K562 (cell line): ENCODE measurements at regions not wholly inside any gene's neighbourhood (a gene's known extent, or its start where the extent isn't known, plus 50 kb on each side); places are given as distances from the start of the nearest gene placed in this dataset.

Experiments used
- CBFA2T3 ChIP-seq: fragments of 450-650 bp; IDR thresholded peaks from 2 replicates; pipeline ENCODE4 v1.6.1; 2017
- EGR1 ChIP-seq: fragments of 450-650 bp; conservative IDR thresholded peaks from 2 replicates; pipeline ENCODE4 v1.6.1; 2017; ENCODE audit warnings: mild to moderate bottlenecking
- HLTF ChIP-seq: fragments of 450-650 bp; IDR thresholded peaks from 2 replicates; pipeline ENCODE4 v1.6.1; 2016
- MCM7 ChIP-seq, 2 experiments: fragments of 450-650 bp; IDR thresholded peaks; 2 replicates each; pipeline ENCODE4 v1.6.1; 2016 to 2018
- NCOA4 ChIP-seq: fragments of 450-650 bp; IDR thresholded peaks from 2 replicates; pipeline ENCODE4 v1.6.1; 2018; ENCODE audit warnings: mild to moderate bottlenecking; ENCODE audit not compliant: partially characterized antibody
- NEUROD1 ChIP-seq: fragments of 150-350 bp; IDR thresholded peaks from 2 replicates; pipeline ENCODE4 v1.6.1; 2014; ENCODE audit warnings: borderline replicate concordance, low read length, low read depth; ENCODE audit not compliant: partially characterized antibody
- NFATC3 ChIP-seq: fragments of 450-650 bp; IDR thresholded peaks from 2 replicates; pipeline ENCODE4 v1.6.1; 2017; ENCODE audit warnings: mild to moderate bottlenecking
- REST ChIP-seq, 2 experiments: fragments of 450-650 bp; formaldehyde crosslinking in 1 of 2; IDR thresholded peaks; 2 replicates each; pipeline versions ENCODE4 v1.4.0 to v1.6.1; 2014 to 2020; ENCODE audit warnings: mild to moderate bottlenecking in 2 of 2, borderline replicate concordance in 1 of 2, low read depth in 1 of 2
- SIN3B ChIP-seq: fragments of 450-650 bp; IDR thresholded peaks from 2 replicates; pipeline ENCODE4 v1.6.1; 2017; ENCODE audit warnings: low read depth, mild to moderate bottlenecking, moderate library complexity
- TAF7 ChIP-seq: fragments of 450-650 bp; IDR thresholded peaks from 2 replicates; pipeline ENCODE4 v1.6.1; 2016; ENCODE audit warnings: missing genetic modification characterization, missing compliant biosample characterization
- ZNF766 ChIP-seq: fragments of 200-800 bp; sonication (Bioruptor generic); conservative IDR thresholded peaks from 2 replicates; pipeline ENCODE4 v1.6.1; 2016; ENCODE audit warnings: missing genetic modification characterization, missing compliant biosample characterization
- TF ChIP-seq, protein P1 (sequence below): fragments of 450-650 bp; formaldehyde crosslinking; IDR thresholded peaks from 2 replicates; pipeline ENCODE4 v1.4.0; 2020; ENCODE audit warnings: mild to moderate bottlenecking, mixed read lengths
- TF ChIP-seq, protein P2 (sequence below): sonication (generic); formaldehyde crosslinking; IDR thresholded peaks from 2 replicates; pipeline ENCODE4 v1.8.0; 2022; ENCODE audit warnings: mild to moderate bottlenecking, low read depth, missing genetic modification reagents
- TF ChIP-seq, protein P3 (sequence below): IDR thresholded peaks from 2 replicates; pipeline ENCODE4 v1.6.1; 2012; ENCODE audit warnings: low read depth, low read length, improper control_type of control experiment, borderline replicate concordance

DNA sequence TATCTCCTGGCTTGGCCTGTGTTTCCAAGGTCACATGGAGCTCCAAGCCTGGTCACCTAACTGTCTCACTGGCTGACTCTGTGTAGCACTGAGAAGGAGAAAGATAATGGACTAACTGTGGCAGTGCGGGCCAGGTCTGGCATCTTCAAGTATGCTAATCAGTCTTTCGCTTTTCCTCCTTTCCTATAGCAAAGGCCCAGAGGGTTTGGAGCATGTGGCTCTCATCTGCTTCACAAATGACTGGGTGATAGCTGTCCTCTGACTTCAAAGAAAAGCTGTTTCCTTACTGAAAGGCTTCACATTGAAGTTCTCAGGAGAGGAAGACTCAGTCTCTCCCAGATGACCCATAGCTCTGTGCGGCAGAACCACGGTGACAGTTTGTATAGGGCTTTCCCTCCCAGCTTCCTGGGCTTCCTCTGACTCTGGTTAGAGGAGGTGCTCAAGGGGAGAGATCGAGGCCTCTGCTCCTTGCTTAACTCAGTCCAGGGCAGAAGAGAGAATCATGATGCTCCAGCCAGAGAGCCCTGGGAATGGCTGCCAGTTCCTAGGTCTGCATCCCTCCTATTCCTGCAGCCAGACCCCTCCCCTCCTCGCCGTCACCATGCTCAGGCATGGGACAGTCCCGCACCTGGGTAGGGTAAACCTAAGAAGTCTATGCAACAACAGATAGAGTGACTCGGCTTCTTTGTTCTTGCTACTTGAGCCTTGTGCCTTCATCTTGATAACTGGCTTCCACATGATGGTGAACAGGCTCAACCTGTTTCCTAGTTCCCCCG is 72.3 kb downstream of the CCDC71L start (continued):
- TF ChIP-seq, protein P1, sequence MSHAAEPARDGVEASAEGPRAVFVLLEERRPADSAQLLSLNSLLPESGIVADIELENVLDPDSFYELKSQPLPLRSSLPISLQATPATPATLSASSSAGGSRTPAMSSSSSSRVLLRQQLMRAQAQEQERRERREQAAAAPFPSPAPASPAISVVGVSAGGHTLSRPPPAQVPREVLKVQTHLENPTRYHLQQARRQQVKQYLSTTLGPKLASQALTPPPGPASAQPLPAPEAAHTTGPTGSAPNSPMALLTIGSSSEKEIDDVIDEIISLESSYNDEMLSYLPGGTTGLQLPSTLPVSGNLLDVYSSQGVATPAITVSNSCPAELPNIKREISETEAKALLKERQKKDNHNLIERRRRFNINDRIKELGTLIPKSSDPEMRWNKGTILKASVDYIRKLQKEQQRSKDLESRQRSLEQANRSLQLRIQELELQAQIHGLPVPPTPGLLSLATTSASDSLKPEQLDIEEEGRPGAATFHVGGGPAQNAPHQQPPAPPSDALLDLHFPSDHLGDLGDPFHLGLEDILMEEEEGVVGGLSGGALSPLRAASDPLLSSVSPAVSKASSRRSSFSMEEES (CRISPR knock-in tag), result no peak
- no peak for TF ChIP-seq NFATC3
- TF ChIP-seq NEUROD1, result no peak
- TF ChIP-seq, protein P2, sequence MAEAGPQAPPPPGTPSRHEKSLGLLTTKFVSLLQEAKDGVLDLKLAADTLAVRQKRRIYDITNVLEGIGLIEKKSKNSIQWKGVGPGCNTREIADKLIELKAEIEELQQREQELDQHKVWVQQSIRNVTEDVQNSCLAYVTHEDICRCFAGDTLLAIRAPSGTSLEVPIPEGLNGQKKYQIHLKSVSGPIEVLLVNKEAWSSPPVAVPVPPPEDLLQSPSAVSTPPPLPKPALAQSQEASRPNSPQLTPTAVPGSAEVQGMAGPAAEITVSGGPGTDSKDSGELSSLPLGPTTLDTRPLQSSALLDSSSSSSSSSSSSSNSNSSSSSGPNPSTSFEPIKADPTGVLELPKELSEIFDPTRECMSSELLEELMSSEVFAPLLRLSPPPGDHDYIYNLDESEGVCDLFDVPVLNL, result no peak
- TF ChIP-seq MCM7 (IDR thresholded peaks at IDR 0.05), result no peak
- no peak for TF ChIP-seq HLTF
- TF ChIP-seq, protein P3, sequence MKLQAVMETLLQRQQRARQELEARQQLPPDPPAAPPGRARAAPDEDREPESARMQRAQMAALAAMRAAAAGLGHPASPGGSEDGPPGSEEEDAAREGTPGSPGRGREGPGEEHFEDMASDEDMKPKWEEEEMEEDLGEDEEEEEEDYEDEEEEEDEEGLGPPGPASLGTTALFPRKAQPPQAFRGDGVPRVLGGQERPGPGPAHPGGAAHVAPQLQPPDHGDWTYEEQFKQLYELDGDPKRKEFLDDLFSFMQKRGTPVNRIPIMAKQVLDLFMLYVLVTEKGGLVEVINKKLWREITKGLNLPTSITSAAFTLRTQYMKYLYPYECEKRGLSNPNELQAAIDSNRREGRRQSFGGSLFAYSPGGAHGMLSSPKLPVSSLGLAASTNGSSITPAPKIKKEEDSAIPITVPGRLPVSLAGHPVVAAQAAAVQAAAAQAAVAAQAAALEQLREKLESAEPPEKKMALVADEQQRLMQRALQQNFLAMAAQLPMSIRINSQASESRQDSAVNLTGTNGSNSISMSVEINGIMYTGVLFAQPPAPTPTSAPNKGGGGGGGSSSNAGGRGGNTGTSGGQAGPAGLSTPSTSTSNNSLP, result no peak
- TF ChIP-seq NCOA4, result no peak
- no peak for TF ChIP-seq EGR1
- TF ChIP-seq REST (IDR thresholded peaks at IDR 0.05; ENCODE audit: borderline replicate concordance), result no peak
- no peak for TF ChIP-seq REST (CRISPR knock-in tag; IDR thresholded peaks at IDR 0.05; ENCODE audit: low read depth)
- TF ChIP-seq ZNF766 (CRISPR knock-in tag), result peak; percentile 43; the same call in 1 of the 2 replicates
- no peak for TF ChIP-seq CBFA2T3
- TF ChIP-seq TAF7 (tag), result no peak
- TF ChIP-seq SIN3B, result no peak
